ENCODE measurements at regions not wholly inside any gene's neighbourhood (a gene's known extent, or its start where the extent isn't known, plus 50 kb on each side); places are given as distances from the start of the nearest gene placed in this dataset.

- Mint-ChIP-seq H3K4me1 (no peaks in the 10 kb centered on the region), H3K36me3 (ENCODE audit: low read depth) (no peaks in the 10 kb centered on the region), H3K4me3 (no peak overlapping the region), H3K27ac (no peak overlapping the region), H3K27me3 (peaks cover 9% of the 10 kb centered on the region)
- H3K9me3 ChIP-seq (ENCODE audit: control insufficient read depth, low read length, poor library complexity, severe bottlenecking): no peaks in the 10 kb centered on the region
- ATAC-seq (no peak), DNase-seq (no peak)
Measured at GRCh38 chr4:20543131-20543530, 157.1 kb upstream of the PACRGL start.

GRCh38 chr4:20544645-20545044 is 155.6 kb upstream of the PACRGL start:
- H3K9me3 ChIP-seq (ENCODE audit: control insufficient read depth, low read length, poor library complexity, severe bottlenecking): no peaks in the 10 kb centered on the region
- Mint-ChIP-seq H3K36me3 (ENCODE audit: low read depth) (no peaks in the 10 kb centered on the region), H3K4me3 (no peak overlapping the region), H3K27me3 (peaks cover 14% of the 10 kb centered on the region), H3K4me1 (no peaks in the 10 kb centered on the region), H3K27ac (no peak overlapping the region)
- DNase-seq (no peak), ATAC-seq (no peak)

- Mint-ChIP-seq H3K27me3 (peaks cover 16% of the 10 kb centered on the region), H3K36me3 (ENCODE audit: low read depth) (no peaks in the 10 kb centered on the region), H3K4me1 (no peaks in the 10 kb centered on the region), H3K4me3 (no peak overlapping the region), H3K27ac (no peak overlapping the region)
- no peak for DNase-seq
- no peaks in the 10 kb centered on the region for H3K9me3 ChIP-seq (ENCODE audit: control insufficient read depth, low read length, poor library complexity, severe bottlenecking)
- ATAC-seq: no peak
Measured at GRCh38 chr4:20552004-20552403, 148.3 kb upstream of the PACRGL start.

GRCh38 chr4:20554134-20554533 is 146.1 kb upstream of the PACRGL start:
- ATAC-seq (no peak), DNase-seq (no peak)
- no peak overlapping the region for H3K4me3 Mint-ChIP-seq
- H3K27me3 Mint-ChIP-seq: peaks cover 12% of the 10 kb centered on the region
- no peaks in the 10 kb centered on the region for H3K9me3 ChIP-seq (ENCODE audit: control insufficient read depth, low read length, poor library complexity, severe bottlenecking)
- H3K36me3 Mint-ChIP-seq (ENCODE audit: low read depth): no peaks in the 10 kb centered on the region
- H3K27ac Mint-ChIP-seq: no peak overlapping the region
- no peaks in the 10 kb centered on the region for H3K4me1 Mint-ChIP-seq

GRCh38 chr4:20565075-20565721 is 135.1 kb upstream of the PACRGL start:
- no peak for ATAC-seq
- no peaks in the 10 kb centered on the region for H3K36me3 Mint-ChIP-seq (ENCODE audit: low read depth)
- no peak overlapping the region for H3K4me3 Mint-ChIP-seq
- DNase-seq: no peak
- H3K27ac Mint-ChIP-seq: no peak overlapping the region
- no peaks in the 10 kb centered on the region for H3K27me3 Mint-ChIP-seq
- H3K4me1 Mint-ChIP-seq: no peaks in the 10 kb centered on the region
- H3K9me3 ChIP-seq (ENCODE audit: control insufficient read depth, low read length, poor library complexity, severe bottlenecking): no peaks in the 10 kb centered on the region

GRCh38 chr4:20570981-20571715 is 129.1 kb upstream of the PACRGL start:
- ATAC-seq (no peak), DNase-seq (no peak)
- no peaks in the 10 kb centered on the region for H3K9me3 ChIP-seq (ENCODE audit: control insufficient read depth, low read length, poor library complexity, severe bottlenecking)
- H3K27ac Mint-ChIP-seq: no peak overlapping the region
- no peaks in the 10 kb centered on the region for H3K4me1 Mint-ChIP-seq
- no peaks in the 10 kb centered on the region for H3K36me3 Mint-ChIP-seq (ENCODE audit: low read depth)
- no peak overlapping the region for H3K4me3 Mint-ChIP-seq
- peaks cover 19% of the 10 kb centered on the region for H3K27me3 Mint-ChIP-seq

GRCh38 chr4:20572976-20573375 is 127.3 kb upstream of the PACRGL start:
- Mint-ChIP-seq H3K36me3 (ENCODE audit: low read depth) (no peaks in the 10 kb centered on the region), H3K4me1 (no peaks in the 10 kb centered on the region), H3K4me3 (no peak overlapping the region), H3K27ac (no peak overlapping the region), H3K27me3 (peaks cover 19% of the 10 kb centered on the region)
- no peaks in the 10 kb centered on the region for H3K9me3 ChIP-seq (ENCODE audit: control insufficient read depth, low read length, poor library complexity, severe bottlenecking)
- DNase-seq (no peak), ATAC-seq (no peak)

GRCh38 chr4:20574986-20575385 is 125.3 kb upstream of the PACRGL start:
- H3K36me3 Mint-ChIP-seq (ENCODE audit: low read depth): no peaks in the 10 kb centered on the region
- H3K9me3 ChIP-seq (ENCODE audit: control insufficient read depth, low read length, poor library complexity, severe bottlenecking): no peaks in the 10 kb centered on the region
- no peak overlapping the region for H3K4me3 Mint-ChIP-seq
- H3K27ac Mint-ChIP-seq: no peak overlapping the region
- ATAC-seq (no peak), DNase-seq (no peak)
- H3K27me3 Mint-ChIP-seq: peaks cover 19% of the 10 kb centered on the region
- H3K4me1 Mint-ChIP-seq: no peaks in the 10 kb centered on the region

GRCh38 chr4:20575486-20575885 is 124.8 kb upstream of the PACRGL start:
- no peaks in the 10 kb centered on the region for H3K9me3 ChIP-seq (ENCODE audit: control insufficient read depth, low read length, poor library complexity, severe bottlenecking)
- Mint-ChIP-seq H3K27ac (no peak overlapping the region), H3K36me3 (ENCODE audit: low read depth) (no peaks in the 10 kb centered on the region), H3K27me3 (peaks cover 19% of the 10 kb centered on the region), H3K4me3 (no peak overlapping the region), H3K4me1 (no peaks in the 10 kb centered on the region)
- DNase-seq: no peak
- ATAC-seq: no peak

- no peak overlapping the region for H3K4me3 Mint-ChIP-seq
- no peak for ATAC-seq
- no peak overlapping the region for H3K27ac Mint-ChIP-seq
- H3K27me3 Mint-ChIP-seq: peaks cover 12% of the 10 kb centered on the region
- no peak for DNase-seq
- H3K4me1 Mint-ChIP-seq: no peaks in the 10 kb centered on the region
- H3K36me3 Mint-ChIP-seq (ENCODE audit: low read depth): no peaks in the 10 kb centered on the region
- no peaks in the 10 kb centered on the region for H3K9me3 ChIP-seq (ENCODE audit: control insufficient read depth, low read length, poor library complexity, severe bottlenecking)
Measured at GRCh38 chr4:20576861-20577260, 123.4 kb upstream of the PACRGL start.

- no peaks in the 10 kb centered on the region for H3K4me1 Mint-ChIP-seq
- no peak for DNase-seq
- H3K9me3 ChIP-seq (ENCODE audit: control insufficient read depth, low read length, poor library complexity, severe bottlenecking): no peaks in the 10 kb centered on the region
- peaks cover 11% of the 10 kb centered on the region for H3K27me3 Mint-ChIP-seq
- no peak for ATAC-seq
- no peaks in the 10 kb centered on the region for H3K36me3 Mint-ChIP-seq (ENCODE audit: low read depth)
- no peak overlapping the region for H3K4me3 Mint-ChIP-seq
- H3K27ac Mint-ChIP-seq: no peak overlapping the region
Measured at GRCh38 chr4:20577702-20578101, 122.6 kb upstream of the PACRGL start.

GRCh38 chr4:20580907-20581306 is 119.4 kb upstream of the PACRGL start:
- H3K27me3 Mint-ChIP-seq: no peaks in the 10 kb centered on the region
- H3K4me3 Mint-ChIP-seq: peak overlapping the region; percentile 1
- H3K27ac Mint-ChIP-seq: no peak overlapping the region
- H3K36me3 Mint-ChIP-seq (ENCODE audit: low read depth): no peaks in the 10 kb centered on the region
- DNase-seq (no peak), ATAC-seq (no peak)
- H3K9me3 ChIP-seq (ENCODE audit: control insufficient read depth, low read length, poor library complexity, severe bottlenecking): no peaks in the 10 kb centered on the region
- no peaks in the 10 kb centered on the region for H3K4me1 Mint-ChIP-seq

- Mint-ChIP-seq H3K27ac (no peak overlapping the region), H3K4me1 (no peaks in the 10 kb centered on the region), H3K36me3 (ENCODE audit: low read depth) (no peaks in the 10 kb centered on the region), H3K4me3 (no peak overlapping the region), H3K27me3 (no peaks in the 10 kb centered on the region)
- no peak for ATAC-seq
- H3K9me3 ChIP-seq (ENCODE audit: control insufficient read depth, low read length, poor library complexity, severe bottlenecking): no peaks in the 10 kb centered on the region
- DNase-seq: no peak
Measured at GRCh38 chr4:20589436-20589835, 110.8 kb upstream of the PACRGL start.

- ATAC-seq (no peak), DNase-seq (no peak)
- Mint-ChIP-seq H3K4me1 (no peaks in the 10 kb centered on the region), H3K27me3 (no peaks in the 10 kb centered on the region), H3K27ac (no peak overlapping the region), H3K4me3 (no peak overlapping the region), H3K36me3 (ENCODE audit: low read depth) (no peaks in the 10 kb centered on the region)
- no peaks in the 10 kb centered on the region for H3K9me3 ChIP-seq (ENCODE audit: control insufficient read depth, low read length, poor library complexity, severe bottlenecking)
Measured at GRCh38 chr4:20590849-20591248, 109.4 kb upstream of the PACRGL start.
